NB4 (cell line): ENCODE measurements at regions not wholly inside any gene's neighbourhood (a gene's known extent, or its start where the extent isn't known, plus 50 kb on each side); places are given as distances from the start of the nearest gene placed in this dataset.

ENCODE experiments used
- DNase-seq: peaks from one replicate; pipeline ENCODE4 v3.0.0; 2010; ENCODE audit warnings: low read depth
- H3K4me3 ChIP-seq: one replicate; pipeline ENCODE4 v1.5.1; 2011; ENCODE audit warnings: mild to moderate bottlenecking, low read depth, low read length, moderate library complexity
- CTCF ChIP-seq: IDR thresholded peaks from one replicate; pipeline ENCODE4 v1.5.1; 2012; ENCODE audit warnings: low read depth, low read length
- MAX ChIP-seq: IDR thresholded peaks from 2 replicates; pipeline ENCODE4 v1.6.1; 2011; ENCODE audit warnings: low read depth, low read length
- MYC ChIP-seq: IDR thresholded peaks from 2 replicates; pipeline ENCODE4 v1.6.1; 2011; ENCODE audit warnings: low read depth, low read length
- POLR2A ChIP-seq: IDR thresholded peaks from 2 replicates; pipeline ENCODE4 v1.6.1; 2011; ENCODE audit warnings: mild to moderate bottlenecking; ENCODE audit not compliant: insufficient read length; ENCODE audit errors: extremely low read depth

GRCh38 chr4:38548256-38548655 lies 115.7 kb upstream of the KLF3 start:
- TF ChIP-seq MAX, result no peak
- no peak for TF ChIP-seq MYC
- no peak for TF ChIP-seq POLR2A
- no peak for TF ChIP-seq CTCF
- no peak overlapping the region for H3K4me3 ChIP-seq
- no peak for DNase-seq

GRCh38 chr4:38559374-38559773 lies 104.6 kb upstream of the KLF3 start:
- DNase-seq, result peak; percentile 13
- no peak for TF ChIP-seq POLR2A
- no peak for TF ChIP-seq CTCF
- TF ChIP-seq MYC, result no peak
- TF ChIP-seq MAX, result no peak

GRCh38 chr4:38560340-38560739 lies 103.7 kb upstream of the KLF3 start:
- TF ChIP-seq CTCF (no peak), POLR2A (no peak), MYC (no peak), MAX (no peak)
- DNase-seq, result no peak
- no peak overlapping the region for H3K4me3 ChIP-seq

More at GRCh38 chr4:38559374-38559773, 104.6 kb upstream of the KLF3 start:
- H3K4me3 ChIP-seq, result no peak overlapping the region

GRCh38 chr4:38560768-38561558 lies 103.0 kb upstream of the KLF3 start:
- no peak overlapping the region for H3K4me3 ChIP-seq
- DNase-seq, result peak; percentile 41

GRCh38 chr4:38562751-38563198 lies 101.2 kb upstream of the KLF3 start:
- no peak for TF ChIP-seq MAX
- no peak for TF ChIP-seq CTCF
- TF ChIP-seq MYC, result no peak
- TF ChIP-seq POLR2A, result no peak
- DNase-seq, result peak; percentile 20

More at GRCh38 chr4:38560768-38561558, 103.0 kb upstream of the KLF3 start:
- TF ChIP-seq MYC (no peak), MAX (no peak), POLR2A (no peak), CTCF (no peak)

More at GRCh38 chr4:38562751-38563198, 101.2 kb upstream of the KLF3 start:
- H3K4me3 ChIP-seq, result no peak overlapping the region
